ENCODE measurements at regions not wholly inside any gene's neighbourhood (a gene's known extent, or its start where the extent isn't known, plus 50 kb on each side); places are given as distances from the start of the nearest gene placed in this dataset.
"Not testable (repeated sequence)": the region's sequence is repeated elsewhere in the genome, so short reads cannot be mapped to it uniquely, and the experiment has no call there.

DNA sequence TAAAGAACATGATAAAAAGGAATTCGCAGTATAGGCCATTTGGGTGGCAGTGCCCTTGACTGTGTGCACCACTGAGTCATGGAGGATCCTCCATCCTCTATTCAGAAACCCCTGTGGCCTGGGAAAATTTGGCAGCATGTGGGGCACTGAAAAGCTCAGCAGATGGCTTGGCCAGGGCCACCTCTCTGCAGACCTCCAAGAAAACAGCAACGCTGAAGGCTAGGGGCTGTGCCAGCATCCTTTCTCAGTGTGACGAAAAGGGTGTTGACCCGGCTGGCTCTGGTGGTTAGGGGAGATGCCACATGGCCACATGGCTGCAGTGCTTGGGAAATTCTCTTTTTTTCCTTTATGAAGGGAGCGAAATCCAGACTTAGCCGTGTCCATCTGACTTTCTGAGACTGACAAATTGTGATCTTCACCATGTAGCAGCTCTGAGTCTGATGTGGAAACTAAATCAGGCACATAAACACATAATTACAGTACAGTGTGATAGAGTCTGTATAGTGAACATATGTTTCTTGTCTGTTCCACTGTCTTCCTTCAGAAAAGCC lies 178.0 kb downstream of the KCTD12 start:
- DNase-seq = no peak

DNA sequence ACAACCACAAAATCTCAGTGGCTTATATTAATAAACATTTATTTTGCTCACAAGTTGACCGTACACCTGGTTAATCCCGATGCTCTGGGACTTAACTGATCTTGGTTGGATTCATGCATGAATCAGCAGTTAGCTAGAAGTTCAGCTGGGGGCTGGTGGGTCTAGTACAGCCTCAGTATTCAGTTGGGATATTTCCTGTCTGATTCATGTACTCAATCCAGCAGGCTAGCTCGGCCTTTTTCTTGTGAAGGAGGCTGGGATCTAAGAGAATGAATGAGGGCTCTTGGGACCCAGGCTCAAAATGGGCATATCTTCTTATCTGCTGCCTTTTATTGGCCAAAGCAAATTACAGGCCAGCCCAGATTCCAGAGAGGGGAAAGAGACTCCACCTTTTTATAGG lies 178.8 kb downstream of the KCTD12 start:
- DNase-seq = no peak

DNA sequence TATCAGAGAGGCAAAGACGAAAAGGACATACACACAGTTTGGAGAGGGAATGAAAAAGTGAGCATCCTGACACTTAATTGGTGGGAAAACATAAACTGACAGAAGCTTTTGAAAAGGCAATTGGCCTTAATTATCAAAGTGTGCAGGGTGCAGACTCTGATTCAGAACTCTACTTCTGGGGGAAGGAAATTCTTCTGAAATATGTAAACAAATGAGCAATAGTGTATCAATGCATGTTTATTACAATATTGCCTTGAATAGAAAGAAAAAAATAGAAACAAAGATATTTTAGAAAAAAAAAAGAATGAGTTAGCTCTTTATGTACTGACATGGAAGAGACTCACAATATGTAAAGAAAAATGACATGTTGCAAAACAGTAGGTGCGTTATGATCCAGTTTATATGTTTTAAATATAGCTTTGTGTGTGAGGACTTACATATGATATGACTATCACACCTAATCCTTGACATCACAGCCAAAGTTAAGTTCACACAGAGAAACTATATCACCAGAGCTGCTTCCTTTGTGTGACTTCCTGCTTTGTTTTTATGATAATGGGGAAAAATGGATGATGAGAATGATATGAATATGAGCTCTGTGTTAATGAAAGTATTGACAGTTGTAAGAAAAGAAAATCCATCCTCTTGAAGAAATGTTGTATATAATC lies 182.4 kb downstream of the KCTD12 start:
- no peak for DNase-seq

DNA sequence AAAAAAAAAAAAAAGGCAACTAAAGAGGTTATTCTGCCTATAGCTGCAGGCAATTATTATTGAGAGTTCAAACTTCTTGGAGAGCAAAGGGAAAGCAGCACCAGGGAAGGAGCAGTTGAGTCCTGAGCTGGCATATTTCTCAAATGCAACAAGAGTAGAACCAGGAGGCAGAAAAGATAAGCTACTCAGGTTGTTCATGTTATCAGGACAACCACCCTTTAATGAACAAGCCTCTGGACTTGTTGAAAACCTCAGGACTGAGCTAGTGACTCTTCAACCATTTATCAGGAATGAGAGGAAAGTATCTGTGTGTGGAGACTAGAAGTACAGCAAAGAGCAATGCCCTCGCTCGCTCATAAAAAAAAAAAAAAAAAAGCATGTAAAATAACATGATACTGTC lies 183.0 kb downstream of the KCTD12 start:
- DNase-seq = no peak

DNA sequence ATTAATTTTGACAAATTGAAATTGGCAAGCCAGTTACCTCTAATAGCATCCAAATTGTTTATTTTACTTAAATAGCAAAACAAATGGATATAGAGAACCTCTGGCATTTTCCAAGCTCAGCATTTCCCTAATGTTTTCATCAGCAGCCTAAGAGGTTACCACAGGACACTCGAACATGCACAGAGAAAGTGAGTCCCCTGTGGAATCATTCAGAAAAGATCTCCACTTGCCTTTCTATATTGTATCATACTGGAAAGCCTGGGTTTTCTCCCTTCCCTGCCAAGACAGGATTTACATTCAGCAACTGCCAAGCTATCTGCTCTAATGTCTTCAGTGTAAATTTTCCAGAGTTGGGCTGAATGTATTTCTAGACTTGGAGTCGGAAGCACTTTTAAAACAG lies 188.9 kb downstream of the KCTD12 start:
- DNase-seq = no peak

DNA sequence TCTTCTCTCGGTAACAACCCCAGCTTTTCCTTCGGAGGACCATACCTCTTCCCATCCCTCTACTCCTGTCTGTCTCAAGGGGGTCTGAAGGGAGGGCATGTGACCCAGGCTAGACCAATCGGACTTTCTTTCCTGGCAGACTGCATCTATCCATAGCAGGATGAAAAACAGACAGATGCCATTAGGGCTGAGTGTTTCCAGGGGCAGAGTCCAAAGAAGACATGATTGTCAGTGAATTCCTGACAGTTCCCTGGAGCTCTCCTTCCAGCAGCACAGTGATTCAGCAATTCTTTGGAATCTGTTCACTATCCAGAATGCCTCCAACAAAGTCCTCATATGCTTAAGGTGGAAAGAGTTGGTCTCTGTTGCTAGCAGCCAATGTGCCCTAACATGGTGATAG lies 189.8 kb downstream of the KCTD12 start:
- DNase-seq = peak; percentile 1

DNA sequence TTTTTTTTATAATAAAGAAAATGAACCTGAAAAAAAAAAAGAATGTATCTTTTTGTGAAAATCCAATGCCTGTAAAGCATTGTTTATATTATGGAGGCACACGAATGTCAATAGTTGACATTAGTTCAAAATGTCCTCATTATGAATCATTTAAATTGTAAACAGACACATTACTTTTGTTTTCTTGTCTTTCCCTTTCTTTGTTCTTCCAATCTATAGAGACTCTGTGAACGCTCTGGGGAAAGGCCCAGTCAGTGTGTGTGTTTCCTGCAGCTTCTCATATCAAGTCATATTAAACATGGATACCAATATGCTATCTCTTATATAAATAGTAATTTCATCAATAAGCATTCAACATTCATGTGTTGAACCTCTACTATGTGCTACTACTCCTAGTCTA lies 193.1 kb downstream of the KCTD12 start:
- DNase-seq = no peak

DNA sequence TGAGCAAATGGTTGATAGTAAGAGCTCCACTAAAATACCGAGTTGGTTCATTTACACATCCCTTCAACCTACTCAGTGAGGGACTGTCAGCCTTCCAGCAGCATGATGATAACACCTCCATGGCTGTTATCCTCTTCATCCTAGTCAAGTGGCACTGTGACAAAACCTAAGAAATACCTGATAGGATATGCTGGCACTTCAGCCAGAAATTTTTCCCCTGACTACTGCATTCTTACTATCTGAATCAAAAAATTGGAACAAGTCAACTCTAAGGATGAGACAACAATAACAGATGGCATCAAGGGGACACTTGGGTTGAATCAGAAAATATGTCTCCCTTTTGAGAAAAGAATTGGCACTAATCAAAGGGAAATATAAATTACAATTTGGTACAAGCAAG lies 193.9 kb downstream of the KCTD12 start:
- no peak for DNase-seq

DNA sequence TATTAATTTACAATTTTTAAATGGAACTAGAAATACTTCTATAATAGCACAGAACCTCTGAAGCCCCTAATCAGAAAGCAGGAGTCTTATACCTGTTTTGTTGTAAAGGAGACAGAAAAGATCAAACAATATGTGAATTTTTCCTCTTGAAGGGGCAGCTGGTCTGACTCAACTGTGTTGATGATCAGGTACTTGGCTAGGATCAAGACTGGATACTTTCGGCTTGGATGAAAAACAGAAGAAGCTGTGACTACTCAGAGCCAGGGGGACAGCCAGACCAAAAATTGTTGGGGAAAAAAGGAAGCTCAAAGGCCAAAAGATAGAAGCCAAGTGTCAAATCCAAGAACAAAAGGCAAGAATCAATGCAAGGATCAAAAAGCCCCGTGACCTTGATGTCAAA lies 195.6 kb downstream of the KCTD12 start:
- no peak for DNase-seq

DNA sequence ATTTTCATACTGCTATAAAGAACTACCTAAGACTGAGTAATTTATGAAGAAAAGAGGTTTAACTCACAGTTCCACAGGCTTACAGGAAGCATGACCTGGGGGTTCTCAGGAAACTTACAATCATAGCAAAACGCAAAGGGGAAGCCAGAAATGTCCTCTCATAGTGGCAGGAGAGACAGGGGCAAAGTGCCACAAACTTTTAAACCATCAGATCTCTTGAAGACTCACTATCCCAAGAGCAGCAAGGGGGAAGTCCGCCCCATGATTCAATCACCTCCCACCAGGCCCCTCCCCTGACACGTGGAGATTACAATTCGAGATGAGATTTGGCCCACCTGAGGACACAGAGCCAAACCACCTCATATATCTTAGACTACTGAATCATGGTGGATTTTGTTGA lies 198.7 kb downstream of the KCTD12 start:
- DNase-seq = no peak

DNA sequence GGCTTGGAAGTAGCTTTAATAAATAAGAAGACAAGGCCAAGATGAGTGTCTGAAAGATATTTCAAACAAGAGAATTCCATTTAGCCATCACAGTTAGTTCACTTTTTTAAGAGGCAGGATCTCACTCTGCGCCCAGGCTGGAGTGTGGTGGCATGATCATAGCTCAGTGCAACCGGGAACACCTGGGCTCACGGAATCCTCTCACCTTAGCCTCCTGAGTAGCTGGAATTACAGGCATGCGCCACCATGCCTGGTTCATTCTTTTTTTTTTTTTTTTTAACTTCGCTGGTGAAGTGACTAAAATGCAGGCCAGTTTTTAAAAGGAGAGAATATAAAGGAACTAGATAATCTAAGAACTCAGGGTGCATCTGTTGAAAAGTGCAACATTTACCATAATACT lies 200.3 kb downstream of the KCTD12 start:
- no peak for DNase-seq

DNA sequence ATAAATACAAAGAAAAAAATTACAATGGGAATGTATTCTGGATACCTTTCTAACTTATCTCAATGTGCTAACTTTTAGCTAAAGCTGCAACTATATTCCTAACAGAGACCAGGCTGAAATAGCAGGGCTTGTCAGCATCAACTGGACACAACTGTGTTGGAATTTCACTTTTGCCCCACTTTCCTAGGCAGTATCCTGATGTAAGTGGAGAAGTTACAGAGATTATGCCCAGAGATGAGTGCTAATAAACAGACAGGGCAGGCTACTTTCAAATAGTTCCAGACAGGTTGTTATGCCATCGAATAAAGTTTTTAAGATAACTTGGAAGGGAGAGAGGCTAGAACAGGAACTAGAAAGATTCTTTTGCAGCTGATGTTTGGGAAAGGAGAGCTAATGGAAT lies 201.9 kb downstream of the KCTD12 start:
- no peak for DNase-seq

DNA sequence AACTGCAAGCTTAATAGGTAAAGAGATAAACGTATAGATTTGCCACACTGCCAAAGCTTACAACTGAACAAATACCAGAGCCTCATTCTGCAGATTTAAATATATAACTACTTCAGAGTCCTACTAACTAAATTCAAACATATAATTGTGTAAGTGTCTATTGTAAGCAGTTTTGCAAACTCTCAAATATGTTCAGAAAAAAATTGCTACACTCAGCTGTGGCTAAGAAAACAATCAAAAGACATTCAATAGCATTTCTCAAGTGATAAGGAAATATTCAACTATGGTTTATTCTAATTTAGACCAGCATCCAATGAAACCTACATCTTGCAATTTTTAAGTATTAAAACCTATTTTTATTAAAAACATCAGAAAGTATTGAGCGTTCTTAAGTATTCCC lies 202.4 kb downstream of the KCTD12 start:
- no peak for DNase-seq

DNA sequence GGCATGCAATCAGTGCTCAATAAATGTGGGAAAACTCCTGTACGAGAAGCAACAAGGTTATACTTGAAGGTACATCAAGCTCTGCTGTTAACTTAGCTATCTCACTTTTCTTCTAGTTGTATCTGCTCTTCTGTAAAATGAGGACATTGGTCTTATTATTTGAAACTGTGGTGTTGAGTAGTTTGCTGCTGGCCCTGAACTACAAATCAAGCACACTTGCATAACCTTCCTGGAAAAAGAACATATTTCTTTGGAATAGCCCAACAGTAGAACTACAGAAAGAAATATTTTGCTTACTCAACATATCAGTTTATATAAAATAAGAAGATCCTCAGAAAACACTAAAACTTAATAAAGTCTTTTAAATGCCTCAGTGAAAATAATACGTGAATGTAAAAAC lies 203.0 kb downstream of the KCTD12 start:
- DNase-seq = no peak

DNA sequence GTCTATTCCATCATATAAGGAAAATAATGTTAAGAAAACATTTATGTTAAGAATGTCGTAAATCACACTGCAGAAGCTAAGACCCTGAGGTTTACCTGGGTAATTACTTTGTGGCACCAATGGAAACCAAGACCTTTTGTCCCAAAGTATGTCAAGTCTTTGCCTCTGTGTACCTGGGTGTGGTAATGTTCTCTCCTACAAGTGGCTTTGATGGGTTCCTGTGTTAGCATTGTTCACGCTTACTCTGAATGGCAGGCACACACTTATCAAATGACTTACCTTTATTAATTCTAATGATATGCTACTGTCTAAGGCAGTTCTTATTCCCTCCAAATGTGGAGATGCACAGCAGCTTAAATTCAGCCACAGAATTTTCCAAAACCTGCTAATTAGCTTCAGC lies 206.1 kb downstream of the KCTD12 start:
- no peak for DNase-seq

DNA sequence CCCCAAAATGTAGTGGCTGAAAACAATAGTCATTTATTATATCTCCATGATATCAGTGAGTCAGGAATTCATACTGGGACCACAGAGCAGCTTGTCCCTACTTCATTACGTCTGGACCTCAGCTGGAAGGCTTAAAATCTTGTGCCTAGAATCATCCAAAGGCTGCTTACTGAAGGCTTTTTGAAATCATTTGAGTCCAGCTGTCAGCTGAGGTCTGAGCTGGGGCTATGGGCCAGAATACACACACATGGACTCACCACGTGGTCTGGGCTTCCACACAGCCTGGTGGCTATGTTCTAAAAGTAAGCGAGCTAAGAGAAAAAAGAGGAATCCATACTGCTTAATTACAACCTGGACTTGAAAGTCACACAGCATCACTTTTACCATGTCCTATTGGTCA lies 209.2 kb downstream of the KCTD12 start:
- no peak for DNase-seq

DNA sequence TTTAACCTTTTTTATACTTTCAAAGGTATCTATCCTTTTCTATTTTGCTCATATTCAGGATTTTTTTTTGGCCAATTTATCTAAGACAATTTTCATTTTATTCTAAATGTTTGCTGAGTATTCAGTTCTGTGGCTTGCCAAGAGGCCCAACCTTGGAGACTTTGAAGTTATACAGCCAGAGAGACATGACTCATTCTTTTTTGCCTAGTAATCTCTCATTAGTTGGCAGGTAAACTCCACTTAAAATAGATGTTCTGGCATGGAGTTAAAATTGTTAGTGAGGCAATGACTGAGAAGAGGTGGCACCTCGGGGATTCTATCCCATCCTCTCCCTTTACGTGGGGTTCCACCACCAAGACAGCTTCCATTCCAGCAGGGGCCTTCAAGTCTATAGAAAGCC lies 213.8 kb downstream of the KCTD12 start:
- DNase-seq = peak; percentile 10

DNA sequence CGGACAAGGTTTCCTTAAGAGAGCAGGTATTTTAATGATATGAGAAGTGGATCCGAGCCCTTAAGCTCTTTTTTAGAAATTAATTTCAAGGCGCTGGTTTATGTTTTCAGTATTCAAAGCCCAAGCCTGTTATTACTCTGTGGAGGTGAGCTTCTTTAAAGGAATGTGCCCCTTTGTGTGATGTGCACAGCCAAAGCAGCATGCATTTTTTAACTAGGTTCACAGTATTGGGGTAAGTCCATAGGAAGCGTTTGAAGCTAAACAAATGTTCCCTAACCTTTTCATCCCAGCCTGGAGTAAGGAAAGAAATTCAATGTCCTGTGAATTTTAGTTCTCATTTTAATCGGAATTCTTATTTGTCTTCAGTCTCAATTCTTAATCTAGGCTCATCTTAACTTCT lies 217.5 kb downstream of the KCTD12 start:
- no peak for DNase-seq

DNA sequence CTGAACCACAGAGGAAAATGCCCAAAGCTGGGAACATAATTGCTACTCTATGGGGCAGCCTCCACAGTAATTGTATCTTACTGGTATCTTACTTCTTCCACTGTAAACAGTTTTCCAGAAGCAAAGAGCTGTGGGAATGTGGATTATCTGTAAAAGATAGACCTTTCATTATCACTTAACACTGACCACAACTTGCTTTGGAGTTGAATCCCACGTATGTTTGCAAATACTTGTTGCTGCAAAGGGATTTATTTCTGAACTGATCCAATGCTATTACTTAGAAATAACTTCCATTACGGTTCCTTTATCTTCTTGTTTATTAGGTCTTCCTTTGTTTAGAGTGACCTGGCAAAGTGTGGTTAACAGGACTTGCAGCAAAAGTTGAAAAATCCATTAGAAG lies 218.1 kb downstream of the KCTD12 start:
- no peak for DNase-seq

DNA sequence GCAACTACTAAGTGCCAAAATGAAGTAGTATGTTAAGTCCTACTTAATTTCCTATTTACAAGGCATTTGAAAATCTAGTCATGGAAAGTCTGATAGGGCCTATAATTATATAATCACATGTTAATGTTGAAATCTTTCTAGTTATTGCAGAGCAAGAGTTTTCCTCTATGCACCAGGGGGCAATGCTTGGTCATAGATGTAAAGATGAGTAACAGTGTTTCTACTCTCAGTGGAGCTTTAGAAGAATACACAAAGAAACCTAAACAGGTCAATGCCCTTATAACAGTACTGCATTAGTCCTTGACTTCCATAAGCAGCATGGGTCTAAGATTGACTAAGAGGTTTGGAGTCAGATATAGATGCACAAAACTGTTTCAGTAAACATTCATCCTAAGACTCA lies 218.7 kb downstream of the KCTD12 start:
- DNase-seq = peak; percentile 19

DNA sequence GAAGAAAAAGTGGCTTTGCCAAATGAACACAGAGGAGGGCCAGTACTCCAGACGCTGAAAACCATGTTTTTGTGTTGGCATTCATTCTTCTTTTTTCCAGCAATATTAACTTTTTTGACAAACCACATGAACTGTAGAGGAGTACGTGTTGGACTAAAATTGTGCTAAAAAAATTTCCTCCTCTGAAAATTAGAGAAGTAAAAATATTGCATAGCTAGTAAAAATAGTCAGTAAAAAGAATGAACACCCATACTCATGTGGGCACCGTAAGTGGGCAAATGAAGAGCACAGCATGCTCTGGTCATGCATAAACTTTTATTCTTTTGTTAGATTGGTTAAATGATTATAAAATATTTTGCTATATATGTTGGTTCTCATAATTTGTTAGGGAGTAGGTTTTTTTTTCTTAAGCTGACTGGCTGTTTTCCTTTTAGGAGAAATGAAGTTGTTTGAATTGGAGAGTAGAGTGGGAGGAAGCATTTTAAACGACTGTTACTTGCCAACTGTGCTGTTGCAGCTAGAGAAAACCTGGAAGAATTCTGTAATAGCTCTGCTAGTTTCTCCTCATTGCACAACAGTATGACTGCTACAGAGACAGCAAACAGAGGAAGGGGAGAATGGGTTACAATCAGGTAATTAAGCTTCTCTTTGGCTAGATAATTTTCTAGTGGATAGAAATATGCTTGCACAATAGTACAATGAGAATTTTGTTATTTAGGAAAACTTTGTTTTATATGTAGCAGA lies 222.4 kb downstream of the KCTD12 start:
- no peak for DNase-seq

DNA sequence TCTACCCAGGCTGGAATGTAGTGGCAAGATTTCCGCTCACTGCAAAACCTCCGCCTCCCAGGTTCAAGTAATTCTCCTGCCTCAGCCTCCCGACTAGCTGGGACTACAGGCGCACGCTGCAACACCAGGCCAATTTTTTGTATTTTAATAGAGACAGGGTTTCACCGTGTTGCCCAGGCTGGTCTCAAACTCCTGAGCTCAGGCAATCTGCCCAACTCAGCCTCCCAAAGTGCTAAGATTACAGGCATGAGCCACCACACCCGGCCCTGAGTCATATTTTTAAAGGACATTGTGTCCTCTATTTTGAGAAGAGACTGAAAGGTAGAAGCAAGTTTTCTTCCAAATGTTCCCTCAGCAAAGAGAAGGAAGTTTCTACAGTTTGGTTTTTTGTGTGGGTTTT lies 227.1 kb downstream of the KCTD12 start:
- DNase-seq = not testable (repeated sequence)

DNA sequence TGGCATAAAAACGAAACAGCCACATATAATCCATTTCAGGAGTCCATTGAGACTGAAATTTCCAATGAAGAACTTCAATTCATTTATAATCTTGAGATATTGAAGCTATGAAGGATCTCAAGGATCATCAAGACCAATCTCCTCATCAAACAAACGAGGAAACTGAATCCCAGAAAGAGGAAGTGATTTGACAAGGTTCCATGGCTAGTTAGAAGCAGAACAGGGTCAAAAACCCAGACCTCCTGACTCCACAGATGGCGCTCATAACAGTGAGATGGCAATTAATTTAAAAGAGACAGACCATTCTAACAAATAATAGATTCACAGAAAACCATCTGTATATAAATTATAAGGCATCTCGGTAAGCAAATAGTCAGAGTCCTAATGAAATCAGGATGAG lies 229.7 kb downstream of the KCTD12 start:
- no peak for DNase-seq

DNA sequence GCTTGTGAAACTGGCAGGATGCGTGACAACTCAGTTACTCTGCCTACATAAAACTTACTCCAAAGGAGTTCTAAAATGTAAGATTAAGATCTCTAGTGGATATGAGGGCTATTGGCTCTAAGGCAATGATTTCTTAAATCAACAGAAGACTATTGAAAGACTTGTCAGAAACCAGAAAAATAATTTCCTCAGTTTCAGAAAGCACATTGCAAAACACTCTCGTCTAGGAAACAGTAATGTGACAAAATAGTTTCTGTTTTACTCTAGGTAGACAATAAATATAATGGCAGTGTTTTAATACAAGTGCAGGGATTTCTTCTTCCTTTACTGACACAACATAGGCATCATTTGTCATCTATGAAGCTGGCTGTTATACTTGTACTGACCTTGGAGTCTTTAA lies 230.1 kb downstream of the KCTD12 start:
- DNase-seq = no peak

DNA sequence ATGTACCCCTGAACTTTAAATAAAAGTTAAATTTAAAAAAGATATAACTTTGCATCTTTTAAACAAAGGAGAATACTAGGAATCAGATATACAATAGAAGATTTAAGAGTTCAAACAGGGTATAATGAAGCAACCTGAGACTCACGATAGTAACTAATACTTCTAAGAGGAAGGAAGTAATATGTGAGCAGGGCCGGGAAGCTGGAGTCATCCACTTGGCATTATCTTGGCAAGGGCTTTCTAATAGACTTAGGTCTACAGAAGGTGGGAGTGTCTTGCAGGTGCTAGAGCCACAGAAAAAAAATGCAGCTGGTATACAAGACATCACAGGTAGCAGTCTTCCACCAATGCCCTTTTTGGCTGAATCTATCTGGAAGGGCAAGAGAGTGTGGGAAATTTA lies 231.9 kb downstream of the KCTD12 start:
- DNase-seq = no peak
